ENCODE measurements at regions not wholly inside any gene's neighbourhood (a gene's known extent, or its start where the extent isn't known, plus 50 kb on each side); places are given as distances from the start of the nearest gene placed in this dataset.

- DNase-seq = no peak
These were observed 92.7 kb downstream of the PCSK1 start for GRCh38 chr5:96340357-96340756.

GRCh38 chr5:96339862-96340261 lies 93.2 kb downstream of the PCSK1 start:
- DNase-seq = no peak

- DNase-seq = no peak
These were observed 94.2 kb downstream of the PCSK1 start for GRCh38 chr5:96338624-96339415.

GRCh38 chr5:96338091-96338490 lies 95.0 kb downstream of the PCSK1 start:
- DNase-seq = no peak

GRCh38 chr5:96337048-96337781 lies 95.8 kb downstream of the PCSK1 start:
- DNase-seq = no peak

GRCh38 chr5:96336351-96336985 lies 96.6 kb downstream of the PCSK1 start:
- DNase-seq = peak; percentile 5

- DNase-seq = no peak
These were observed 97.2 kb downstream of the PCSK1 start for GRCh38 chr5:96335873-96336272.

GRCh38 chr5:96333391-96333790 lies 99.7 kb downstream of the PCSK1 start:
- no peak for DNase-seq

GRCh38 chr5:96332535-96333366 lies 100.3 kb downstream of the PCSK1 start:
- DNase-seq = no peak

GRCh38 chr5:96331681-96332361 lies 101.2 kb downstream of the PCSK1 start:
- DNase-seq = no peak

GRCh38 chr5:96331210-96331609 lies 101.8 kb downstream of the PCSK1 start:
- no peak for DNase-seq

- no peak for DNase-seq
These were observed 102.4 kb downstream of the PCSK1 start for GRCh38 chr5:96330530-96331140.

- no peak for DNase-seq
These were observed 103.0 kb downstream of the PCSK1 start for GRCh38 chr5:96329886-96330529.

GRCh38 chr5:96329289-96329688 lies 103.8 kb downstream of the PCSK1 start:
- DNase-seq = no peak

- DNase-seq = no peak
These were observed 105.3 kb downstream of the PCSK1 start for GRCh38 chr5:96327722-96328121.

GRCh38 chr5:96326902-96327301 lies 106.1 kb downstream of the PCSK1 start:
- no peak for DNase-seq

GRCh38 chr5:96324708-96325107 lies 108.3 kb downstream of the PCSK1 start:
- no peak for DNase-seq

- DNase-seq = no peak
These were observed 110.2 kb downstream of the PCSK1 start for GRCh38 chr5:96322865-96323264.

- DNase-seq = no peak
These were observed 110.8 kb downstream of the PCSK1 start for GRCh38 chr5:96322217-96322616.

- DNase-seq = no peak
These were observed 111.7 kb downstream of the PCSK1 start for GRCh38 chr5:96321345-96321744.

GRCh38 chr5:96320797-96321196 lies 112.3 kb downstream of the PCSK1 start:
- no peak for DNase-seq

Measured in NCI-H1105 (cell line).